H1 (cell line): ENCODE measurements at regions not wholly inside any gene's neighbourhood (a gene's known extent, or its start where the extent isn't known, plus 50 kb on each side); places are given as distances from the start of the nearest gene placed in this dataset.

Source experiments
- POU5F1 ChIP-seq: IDR thresholded peaks from 2 replicates; pipeline ENCODE4 v1.6.1; 2011; ENCODE audit warnings: low read depth, mild to moderate bottlenecking, low read length, moderate library complexity
- RFX5 ChIP-seq: IDR thresholded peaks from 2 replicates; pipeline ENCODE4 v1.6.1; 2011; ENCODE audit warnings: low read depth, low read length, improper control_type of control experiment, borderline replicate concordance
- SRF ChIP-seq: IDR thresholded peaks from 2 replicates; pipeline ENCODE4 v1.6.1; 2011; ENCODE audit warnings: mild to moderate bottlenecking, low read depth, low read length, moderate library complexity
- TF ChIP-seq, protein P1 (sequence below): IDR thresholded peaks from 2 replicates; pipeline ENCODE4 v1.6.1; 2011; ENCODE audit warnings: low read depth, mild to moderate bottlenecking, low read length; ENCODE audit not compliant: insufficient read depth

DNA sequence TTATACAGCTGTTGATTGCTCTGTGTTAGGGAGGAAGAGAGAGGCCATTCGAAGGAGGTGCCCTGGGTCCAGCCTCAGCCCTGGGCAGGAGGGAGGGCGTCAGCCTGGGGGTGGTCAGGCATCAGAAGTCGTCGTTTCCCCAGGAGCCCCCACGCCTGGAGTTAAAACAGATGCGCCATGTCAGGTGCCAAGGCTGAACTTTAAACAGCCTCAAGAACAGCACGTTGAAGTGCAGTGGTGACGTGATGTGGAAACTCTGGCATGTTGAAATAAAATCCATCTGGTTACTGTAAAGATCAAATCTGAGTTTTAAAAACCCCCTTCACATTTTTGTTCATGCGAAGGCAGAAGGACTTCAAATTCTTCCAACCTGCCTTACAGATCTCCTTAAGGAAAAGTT, 128.4 kb upstream of the PPP2R2D start (continued):
- TF ChIP-seq POU5F1 (no peak), SRF (no peak), RFX5 (no peak)
- TF ChIP-seq, protein P1, sequence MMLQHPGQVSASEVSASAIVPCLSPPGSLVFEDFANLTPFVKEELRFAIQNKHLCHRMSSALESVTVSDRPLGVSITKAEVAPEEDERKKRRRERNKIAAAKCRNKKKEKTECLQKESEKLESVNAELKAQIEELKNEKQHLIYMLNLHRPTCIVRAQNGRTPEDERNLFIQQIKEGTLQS = no peak
